ENCODE measurements at regions not wholly inside any gene's neighbourhood (a gene's known extent, or its start where the extent isn't known, plus 50 kb on each side); places are given as distances from the start of the nearest gene placed in this dataset.

DNA sequence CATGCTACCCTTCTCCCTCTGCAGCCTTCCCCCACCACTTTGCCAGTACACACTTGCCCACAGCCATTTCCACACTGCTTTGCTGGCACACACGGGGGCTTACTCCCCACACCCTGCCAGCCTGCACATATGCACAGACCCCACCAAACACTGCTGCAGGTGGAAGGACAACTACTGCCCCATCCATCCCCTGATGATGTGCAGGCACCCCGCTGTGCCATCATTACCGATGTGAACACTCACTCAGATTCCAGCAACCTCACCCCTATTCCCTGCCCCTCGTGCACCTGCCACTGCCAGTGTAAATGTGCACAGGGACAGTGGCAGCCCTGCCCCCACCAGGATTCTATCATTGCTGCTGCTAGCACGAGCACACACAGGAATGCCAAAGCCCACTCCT is 1400.8 kb upstream of the DDX18 start:
- TF ChIP-seq, protein P1, sequence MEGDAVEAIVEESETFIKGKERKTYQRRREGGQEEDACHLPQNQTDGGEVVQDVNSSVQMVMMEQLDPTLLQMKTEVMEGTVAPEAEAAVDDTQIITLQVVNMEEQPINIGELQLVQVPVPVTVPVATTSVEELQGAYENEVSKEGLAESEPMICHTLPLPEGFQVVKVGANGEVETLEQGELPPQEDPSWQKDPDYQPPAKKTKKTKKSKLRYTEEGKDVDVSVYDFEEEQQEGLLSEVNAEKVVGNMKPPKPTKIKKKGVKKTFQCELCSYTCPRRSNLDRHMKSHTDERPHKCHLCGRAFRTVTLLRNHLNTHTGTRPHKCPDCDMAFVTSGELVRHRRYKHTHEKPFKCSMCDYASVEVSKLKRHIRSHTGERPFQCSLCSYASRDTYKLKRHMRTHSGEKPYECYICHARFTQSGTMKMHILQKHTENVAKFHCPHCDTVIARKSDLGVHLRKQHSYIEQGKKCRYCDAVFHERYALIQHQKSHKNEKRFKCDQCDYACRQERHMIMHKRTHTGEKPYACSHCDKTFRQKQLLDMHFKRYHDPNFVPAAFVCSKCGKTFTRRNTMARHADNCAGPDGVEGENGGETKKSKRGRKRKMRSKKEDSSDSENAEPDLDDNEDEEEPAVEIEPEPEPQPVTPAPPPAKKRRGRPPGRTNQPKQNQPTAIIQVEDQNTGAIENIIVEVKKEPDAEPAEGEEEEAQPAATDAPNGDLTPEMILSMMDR (IDR thresholded peaks at IDR 0.05; ENCODE audit: insufficient read depth, low read depth, low read length) = no peak
- H3K4me3 ChIP-seq (ENCODE audit: low read depth, low read length) = no peak overlapping the region
- no peak for DNase-seq (ENCODE audit: low read depth)

DNA sequence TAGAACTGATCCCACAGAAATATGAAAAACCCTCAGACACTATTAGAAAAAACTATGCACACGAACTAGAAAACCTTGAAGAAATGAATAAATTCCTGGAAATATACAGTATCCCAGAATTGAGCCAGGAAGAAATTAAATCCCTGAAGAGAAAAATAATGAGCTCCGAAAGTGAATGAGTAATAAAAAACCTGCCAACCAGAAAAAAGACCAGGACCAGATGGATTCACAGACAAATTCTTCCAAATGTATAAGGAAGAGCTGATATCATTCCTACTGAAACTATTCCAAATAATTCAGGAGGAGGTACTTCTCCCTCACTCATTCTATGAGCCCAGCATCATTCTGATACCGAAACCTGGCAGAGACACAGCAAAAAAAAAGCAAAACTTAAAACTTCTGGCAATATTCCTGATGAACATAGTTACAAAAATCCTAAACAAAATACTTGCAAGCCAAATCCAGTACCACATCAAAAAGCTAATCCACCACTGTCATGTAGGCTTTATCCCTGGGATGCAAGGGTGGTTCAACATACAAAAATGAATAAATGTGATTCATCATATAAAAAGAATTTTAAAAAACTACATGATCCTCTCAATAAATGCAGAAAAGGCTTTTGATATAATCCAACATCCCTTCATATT is 1397.6 kb upstream of the DDX18 start:
- no peak overlapping the region for H3K4me3 ChIP-seq (ENCODE audit: low read depth, low read length)
- DNase-seq (ENCODE audit: low read depth) = no peak
- TF ChIP-seq, protein P1 (IDR thresholded peaks at IDR 0.05; ENCODE audit: insufficient read depth, low read depth, low read length) = no peak

DNA sequence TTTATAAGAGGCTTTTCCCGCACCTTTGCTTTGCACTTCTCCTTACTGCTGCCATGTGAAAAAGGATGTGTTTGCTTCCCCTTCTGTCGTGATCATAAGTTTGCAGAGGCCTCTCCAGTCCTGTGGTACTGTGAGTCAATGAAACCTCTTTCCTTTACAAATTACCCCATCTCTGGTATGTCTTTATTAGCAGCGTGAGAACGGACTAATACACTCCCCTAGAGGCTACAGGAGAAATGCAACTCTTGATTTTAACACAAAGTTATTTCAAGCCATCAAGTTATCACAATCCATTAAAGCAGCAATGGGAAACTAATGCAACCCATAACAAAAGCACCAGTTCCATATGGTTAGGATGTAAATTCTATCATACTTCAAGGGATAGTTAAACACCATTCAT is 1378.8 kb upstream of the DDX18 start:
- TF ChIP-seq, protein P1 (IDR thresholded peaks at IDR 0.05; ENCODE audit: insufficient read depth, low read depth, low read length) = no peak
- no peak for DNase-seq (ENCODE audit: low read depth)
- no peak overlapping the region for H3K4me3 ChIP-seq (ENCODE audit: low read depth, low read length)

DNA sequence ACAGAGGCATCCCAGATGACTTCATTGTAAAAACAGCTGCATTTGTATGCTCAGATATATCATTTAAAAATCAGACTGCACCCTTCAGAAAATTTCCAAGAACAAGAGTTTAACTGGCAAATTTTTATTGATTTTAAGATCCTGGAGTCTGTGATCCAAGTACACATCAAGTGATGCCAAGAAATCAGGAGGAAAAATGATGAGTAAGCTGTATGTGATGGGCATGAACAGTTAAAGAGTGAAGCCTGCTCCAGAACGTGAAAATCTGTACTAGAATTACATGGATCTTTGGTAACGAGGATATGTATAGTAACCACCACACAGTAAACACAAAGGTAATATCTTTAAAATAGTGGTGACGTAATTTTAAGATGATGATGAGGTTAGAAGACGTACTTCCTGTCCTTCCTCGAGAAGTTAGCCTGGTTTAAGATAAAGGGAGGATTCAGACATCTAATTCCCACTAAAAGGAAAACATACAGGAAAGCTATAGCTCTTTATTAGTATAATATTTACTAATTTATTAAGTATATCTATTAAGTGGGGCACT is 1374.3 kb upstream of the DDX18 start:
- no peak for DNase-seq (ENCODE audit: low read depth)
- TF ChIP-seq, protein P1 (IDR thresholded peaks at IDR 0.05; ENCODE audit: insufficient read depth, low read depth, low read length) = no peak
- H3K4me3 ChIP-seq (ENCODE audit: low read depth, low read length) = no peak overlapping the region

DNA sequence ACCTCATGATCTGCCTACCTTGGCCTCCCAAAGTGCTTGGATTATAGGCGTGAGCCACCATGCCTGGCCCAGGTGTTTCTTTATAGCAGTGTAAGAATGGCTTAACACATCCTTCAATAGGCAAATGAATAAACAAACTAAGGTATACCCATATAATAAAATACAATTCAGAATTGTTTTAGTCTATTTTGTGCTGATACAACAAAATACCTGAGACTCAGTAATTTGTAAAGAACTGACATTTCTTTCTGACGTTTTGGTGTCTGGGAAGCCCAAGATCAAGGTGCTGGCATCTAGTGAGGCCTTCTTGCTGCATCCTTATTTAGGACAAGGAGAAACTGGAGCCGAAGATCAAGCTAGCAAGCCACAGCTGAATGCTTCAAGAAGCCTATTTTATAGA is 1372.1 kb upstream of the DDX18 start:
- no peak for DNase-seq (ENCODE audit: low read depth)
- TF ChIP-seq, protein P1 (IDR thresholded peaks at IDR 0.05; ENCODE audit: insufficient read depth, low read depth, low read length) = no peak
- no peak overlapping the region for H3K4me3 ChIP-seq (ENCODE audit: low read depth, low read length)

DNA sequence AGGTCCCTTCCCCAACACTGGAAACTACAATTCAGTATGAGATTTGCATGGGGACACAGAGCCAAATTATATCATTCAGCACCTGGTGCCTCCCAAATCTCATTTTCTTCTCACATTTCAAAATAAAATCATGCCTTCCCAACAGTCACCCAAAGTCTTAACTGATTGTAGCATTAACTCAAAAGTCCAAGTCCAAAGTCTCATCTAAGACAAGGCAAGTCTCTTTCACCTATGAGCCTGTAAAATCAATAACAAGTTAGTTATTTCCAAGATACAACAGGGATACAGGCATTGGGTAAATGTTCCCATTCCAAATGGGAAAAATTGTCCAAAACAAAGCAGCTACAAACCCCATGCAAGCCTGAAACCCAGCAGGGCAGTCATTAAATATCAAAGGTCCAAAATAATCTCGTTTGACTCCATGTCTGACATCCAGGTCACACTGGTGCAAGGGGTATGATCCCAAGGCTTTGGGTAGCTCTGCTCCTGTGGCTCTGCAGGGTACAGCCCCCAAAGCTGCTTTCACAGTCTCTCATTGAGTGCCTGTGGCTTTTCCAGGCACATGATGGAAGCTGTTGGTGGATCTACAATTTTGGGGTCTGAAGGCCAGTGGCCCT is 1370.1 kb upstream of the DDX18 start:
- TF ChIP-seq, protein P1 (IDR thresholded peaks at IDR 0.05; ENCODE audit: insufficient read depth, low read depth, low read length) = no peak
- no peak for DNase-seq (ENCODE audit: low read depth)
- H3K4me3 ChIP-seq (ENCODE audit: low read depth, low read length) = no peak overlapping the region

All from fibroblast of villous mesenchyme (primary cell).